22Rv1 (cell line): ENCODE measurements at regions not wholly inside any gene's neighbourhood (a gene's known extent, or its start where the extent isn't known, plus 50 kb on each side); places are given as distances from the start of the nearest gene placed in this dataset.

Source experiments
- H3K27ac ChIP-seq: fragments of 450-650 bp; 2 replicates; pipeline ENCODE4 v1.5.1; 2017
- CTCF ChIP-seq: fragments of 450-650 bp; IDR thresholded peaks from 2 replicates; pipeline ENCODE4 v1.5.1; 2017; ENCODE audit warnings: mild to moderate bottlenecking
- ZFX ChIP-seq: fragments of 450-650 bp; IDR thresholded peaks from 2 replicates; pipeline ENCODE4 v1.6.1; 2017; ENCODE audit warnings: antibody characterized with exemption, borderline replicate concordance

GRCh38 chr3:135851201-135852081, 114.1 kb upstream of the PPP2R3A start:
- TF ChIP-seq ZFX (no peak), CTCF (no peak)
- no peak overlapping the region for H3K27ac ChIP-seq

GRCh38 chr3:135853981-135854380, 111.5 kb upstream of the PPP2R3A start:
- TF ChIP-seq CTCF (no peak), ZFX (no peak)
- H3K27ac ChIP-seq = no peak overlapping the region

DNA sequence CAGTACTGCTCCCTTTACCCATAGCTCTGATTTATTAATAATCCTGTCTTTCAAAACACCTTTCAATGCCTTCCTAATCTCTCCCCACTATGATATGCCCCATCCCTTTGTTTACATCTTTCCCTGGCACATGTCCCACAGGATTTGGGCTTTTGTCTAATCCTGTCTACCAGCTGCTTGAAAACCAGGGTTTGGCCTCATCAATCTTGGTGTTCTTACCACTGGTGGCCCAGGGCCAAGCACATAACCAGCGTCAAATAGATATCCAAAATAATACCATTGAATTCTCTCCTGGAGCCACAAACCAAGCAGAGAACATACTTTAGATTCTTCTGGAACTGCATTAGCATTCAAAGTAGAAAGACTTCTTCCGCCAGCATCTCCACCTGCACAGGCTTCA, 104.8 kb upstream of the PPP2R3A start:
- no peak for TF ChIP-seq ZFX
- TF ChIP-seq CTCF = no peak
- H3K27ac ChIP-seq = no peak overlapping the region

- H3K27ac ChIP-seq = no peak overlapping the region
- TF ChIP-seq CTCF (no peak), ZFX (no peak)
Measured at GRCh38 chr3:135862361-135862760, 103.2 kb upstream of the PPP2R3A start.

GRCh38 chr3:135864060-135864459, 101.5 kb upstream of the PPP2R3A start:
- TF ChIP-seq ZFX (no peak), CTCF (no peak)
- H3K27ac ChIP-seq = no peak overlapping the region

GRCh38 chr3:135865085-135865484, 100.4 kb upstream of the PPP2R3A start:
- TF ChIP-seq ZFX = no peak
- no peak for TF ChIP-seq CTCF
- H3K27ac ChIP-seq = no peak overlapping the region

DNA sequence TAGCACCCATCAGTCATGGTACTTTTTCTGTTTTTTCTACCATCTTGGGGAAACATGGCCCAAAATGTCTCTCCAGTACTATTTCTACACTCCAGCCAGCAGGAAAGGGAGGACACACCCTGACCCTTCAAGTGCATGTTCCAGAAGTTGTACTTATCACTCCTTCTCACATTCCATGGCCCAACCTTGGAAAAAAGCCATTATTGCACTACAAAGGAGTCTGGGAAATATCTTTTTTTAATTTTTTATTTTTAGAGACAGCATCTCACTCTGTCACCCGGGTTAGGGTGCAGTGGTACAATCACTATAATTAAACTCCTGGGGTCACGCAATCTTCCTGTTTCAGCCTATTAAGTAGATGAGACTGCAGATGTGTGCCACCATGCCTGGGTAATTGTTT, 100.0 kb upstream of the PPP2R3A start:
- H3K27ac ChIP-seq = no peak overlapping the region
- TF ChIP-seq CTCF (no peak), ZFX (no peak)
